ENCODE measurements at regions not wholly inside any gene's neighbourhood (a gene's known extent, or its start where the extent isn't known, plus 50 kb on each side); places are given as distances from the start of the nearest gene placed in this dataset.
"Not testable (repeated sequence)": the region's sequence is repeated elsewhere in the genome, so short reads cannot be mapped to it uniquely, and the experiment has no call there.

DNA sequence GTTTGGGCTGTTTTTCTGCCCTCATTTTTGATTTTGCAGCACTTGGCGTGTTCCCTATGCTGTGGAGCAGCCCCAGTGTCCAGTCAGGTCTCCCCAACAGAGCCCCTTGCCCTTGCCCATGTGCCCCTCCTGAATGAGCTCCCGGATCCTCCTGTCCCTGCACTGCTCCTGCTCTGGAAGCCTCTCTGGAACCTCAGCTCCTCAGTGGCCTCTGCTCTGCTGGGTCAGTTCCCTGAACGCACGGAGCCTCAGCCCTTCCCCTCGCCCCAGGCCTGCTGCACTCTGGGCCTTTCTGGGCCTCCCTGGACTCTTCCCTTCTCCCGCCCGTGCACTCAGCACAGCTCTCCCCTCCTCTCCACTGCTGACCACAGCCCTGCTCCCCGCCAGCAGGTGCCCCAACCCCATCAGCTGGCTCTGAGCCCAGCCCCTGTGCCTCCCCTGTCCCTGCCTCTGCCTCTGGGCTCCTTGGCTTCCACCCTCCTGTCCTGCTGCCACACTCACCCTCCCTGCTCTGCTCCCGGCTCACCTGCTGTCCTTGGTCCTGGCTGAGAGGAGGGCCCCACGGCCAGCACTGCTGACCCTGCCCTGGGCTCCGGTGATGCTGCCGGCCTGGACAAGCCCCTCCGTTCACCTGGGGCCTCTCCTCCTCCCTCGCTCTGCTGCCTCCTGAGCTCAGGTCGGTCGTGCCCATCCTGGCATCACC is 220.6 kb downstream of the TMEM121 start:
- TF ChIP-seq, protein P1, sequence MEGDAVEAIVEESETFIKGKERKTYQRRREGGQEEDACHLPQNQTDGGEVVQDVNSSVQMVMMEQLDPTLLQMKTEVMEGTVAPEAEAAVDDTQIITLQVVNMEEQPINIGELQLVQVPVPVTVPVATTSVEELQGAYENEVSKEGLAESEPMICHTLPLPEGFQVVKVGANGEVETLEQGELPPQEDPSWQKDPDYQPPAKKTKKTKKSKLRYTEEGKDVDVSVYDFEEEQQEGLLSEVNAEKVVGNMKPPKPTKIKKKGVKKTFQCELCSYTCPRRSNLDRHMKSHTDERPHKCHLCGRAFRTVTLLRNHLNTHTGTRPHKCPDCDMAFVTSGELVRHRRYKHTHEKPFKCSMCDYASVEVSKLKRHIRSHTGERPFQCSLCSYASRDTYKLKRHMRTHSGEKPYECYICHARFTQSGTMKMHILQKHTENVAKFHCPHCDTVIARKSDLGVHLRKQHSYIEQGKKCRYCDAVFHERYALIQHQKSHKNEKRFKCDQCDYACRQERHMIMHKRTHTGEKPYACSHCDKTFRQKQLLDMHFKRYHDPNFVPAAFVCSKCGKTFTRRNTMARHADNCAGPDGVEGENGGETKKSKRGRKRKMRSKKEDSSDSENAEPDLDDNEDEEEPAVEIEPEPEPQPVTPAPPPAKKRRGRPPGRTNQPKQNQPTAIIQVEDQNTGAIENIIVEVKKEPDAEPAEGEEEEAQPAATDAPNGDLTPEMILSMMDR (IDR thresholded peaks at IDR 0.05): not testable (repeated sequence)
- not testable (repeated sequence) for TF ChIP-seq ZFX (IDR thresholded peaks at IDR 0.05; ENCODE audit: borderline replicate concordance)

Measured in 22Rv1 (cell line).